ENCODE measurements at regions not wholly inside any gene's neighbourhood (a gene's known extent, or its start where the extent isn't known, plus 50 kb on each side); places are given as distances from the start of the nearest gene placed in this dataset.

GRCh38 chr1:91600431-91601337, 100.0 kb downstream of the CDC7 start:
- Histone ChIP-seq H3K36me3 (ENCODE audit: insufficient read depth, low read length, poor library complexity, severe bottlenecking) (no peaks in the 10 kb centered on the region), H3K4me1 (ENCODE audit: insufficient read depth, low read length, poor library complexity, severe bottlenecking) (no peaks in the 10 kb centered on the region), H3K9me3 (ENCODE audit: low read depth, low read length, poor library complexity, severe bottlenecking) (no peaks in the 10 kb centered on the region), H3K27ac (ENCODE audit: low read depth, low read length, poor library complexity, severe bottlenecking) (no peak overlapping the region), H3K4me3 (ENCODE audit: low read depth, low read length, poor library complexity, severe bottlenecking) (no peak overlapping the region), H3K27me3 (replicated peaks; ENCODE audit: insufficient read depth, low read depth, low read length, poor library complexity) (no peaks in the 10 kb centered on the region)
- intact Hi-C loops (cut with micrococcal nuclease; ENCODE audit: unreplicated experiment), result no loop called here
- POLR2A ChIA-PET (ENCODE audit: low non-redundant PET), result no interaction called here
- CTCF ChIA-PET, result no interaction called here
- no TSS peak for BruUV-seq (replicated peaks)
- TF ChIP-seq, protein P1, sequence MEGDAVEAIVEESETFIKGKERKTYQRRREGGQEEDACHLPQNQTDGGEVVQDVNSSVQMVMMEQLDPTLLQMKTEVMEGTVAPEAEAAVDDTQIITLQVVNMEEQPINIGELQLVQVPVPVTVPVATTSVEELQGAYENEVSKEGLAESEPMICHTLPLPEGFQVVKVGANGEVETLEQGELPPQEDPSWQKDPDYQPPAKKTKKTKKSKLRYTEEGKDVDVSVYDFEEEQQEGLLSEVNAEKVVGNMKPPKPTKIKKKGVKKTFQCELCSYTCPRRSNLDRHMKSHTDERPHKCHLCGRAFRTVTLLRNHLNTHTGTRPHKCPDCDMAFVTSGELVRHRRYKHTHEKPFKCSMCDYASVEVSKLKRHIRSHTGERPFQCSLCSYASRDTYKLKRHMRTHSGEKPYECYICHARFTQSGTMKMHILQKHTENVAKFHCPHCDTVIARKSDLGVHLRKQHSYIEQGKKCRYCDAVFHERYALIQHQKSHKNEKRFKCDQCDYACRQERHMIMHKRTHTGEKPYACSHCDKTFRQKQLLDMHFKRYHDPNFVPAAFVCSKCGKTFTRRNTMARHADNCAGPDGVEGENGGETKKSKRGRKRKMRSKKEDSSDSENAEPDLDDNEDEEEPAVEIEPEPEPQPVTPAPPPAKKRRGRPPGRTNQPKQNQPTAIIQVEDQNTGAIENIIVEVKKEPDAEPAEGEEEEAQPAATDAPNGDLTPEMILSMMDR (conservative IDR thresholded peaks at IDR 0.05; ENCODE audit: low read depth, low read length), result no peak
- no peak for TF ChIP-seq EZH2 (IDR thresholded peaks at IDR 0.05; ENCODE audit: borderline replicate concordance, low read depth, low read length, poor library complexity, severe bottlenecking)
- DNase-seq (ENCODE audit: low spot score), result no peak

- ChIA-PET CTCF (no interaction called here), POLR2A (ENCODE audit: low non-redundant PET) (no interaction called here)
- BruUV-seq (replicated peaks), result no TSS peak
- Histone ChIP-seq H3K36me3 (ENCODE audit: insufficient read depth, low read length, poor library complexity, severe bottlenecking) (no peaks in the 10 kb centered on the region), H3K4me1 (ENCODE audit: insufficient read depth, low read length, poor library complexity, severe bottlenecking) (no peaks in the 10 kb centered on the region), H3K27me3 (replicated peaks; ENCODE audit: insufficient read depth, low read depth, low read length, poor library complexity) (no peaks in the 10 kb centered on the region), H3K4me3 (ENCODE audit: low read depth, low read length, poor library complexity, severe bottlenecking) (no peak overlapping the region), H3K9me3 (ENCODE audit: low read depth, low read length, poor library complexity, severe bottlenecking) (no peaks in the 10 kb centered on the region), H3K27ac (ENCODE audit: low read depth, low read length, poor library complexity, severe bottlenecking) (no peak overlapping the region)
- TF ChIP-seq EZH2 (IDR thresholded peaks at IDR 0.05; ENCODE audit: borderline replicate concordance, low read depth, low read length, poor library complexity, severe bottlenecking), result no peak
- TF ChIP-seq, protein P1 (conservative IDR thresholded peaks at IDR 0.05; ENCODE audit: low read depth, low read length), result no peak
- intact Hi-C loops (cut with micrococcal nuclease; ENCODE audit: unreplicated experiment), result no loop called here
- DNase-seq (ENCODE audit: low spot score), result no peak
Measured at GRCh38 chr1:91601554-91602376, 101.1 kb downstream of the CDC7 start.

DNA sequence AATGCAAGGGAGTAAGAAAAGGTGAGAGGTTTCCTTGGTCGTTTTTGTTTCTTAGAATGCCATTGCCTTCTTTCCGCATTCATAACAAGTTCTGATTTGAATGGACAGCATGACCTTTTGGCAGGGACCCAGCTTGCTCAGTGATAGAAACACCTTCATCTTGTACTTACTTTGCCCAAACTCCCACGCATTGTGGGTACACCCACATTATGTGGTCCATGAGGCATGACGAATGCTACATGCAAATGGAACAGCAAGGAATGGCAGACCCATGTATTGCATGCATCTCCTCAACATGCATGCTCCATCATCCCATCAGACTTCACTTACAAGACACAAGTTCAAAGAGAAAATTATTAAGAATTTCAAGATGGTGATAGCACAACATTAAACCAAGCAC, 102.8 kb downstream of the CDC7 start:
- CTCF ChIA-PET, result no interaction called here

More for the DNA sequence above, 102.8 kb downstream of the CDC7 start:
- POLR2A ChIA-PET (ENCODE audit: low non-redundant PET), result no interaction called here
- BruUV-seq (replicated peaks), result no TSS peak
- no peak overlapping the region for H3K27ac ChIP-seq (ENCODE audit: low read depth, low read length, poor library complexity, severe bottlenecking)
- TF ChIP-seq EZH2 (IDR thresholded peaks at IDR 0.05; ENCODE audit: borderline replicate concordance, low read depth, low read length, poor library complexity, severe bottlenecking), result no peak
- TF ChIP-seq, protein P1 (conservative IDR thresholded peaks at IDR 0.05; ENCODE audit: low read depth, low read length), result no peak
- intact Hi-C loops (cut with micrococcal nuclease; ENCODE audit: unreplicated experiment), result no loop called here
- H3K9me3 ChIP-seq (ENCODE audit: low read depth, low read length, poor library complexity, severe bottlenecking), result no peaks in the 10 kb centered on the region
- H3K4me3 ChIP-seq (ENCODE audit: low read depth, low read length, poor library complexity, severe bottlenecking), result no peak overlapping the region
- no peaks in the 10 kb centered on the region for H3K36me3 ChIP-seq (ENCODE audit: insufficient read depth, low read length, poor library complexity, severe bottlenecking)
- H3K27me3 ChIP-seq (replicated peaks; ENCODE audit: insufficient read depth, low read depth, low read length, poor library complexity), result no peaks in the 10 kb centered on the region
- no peaks in the 10 kb centered on the region for H3K4me1 ChIP-seq (ENCODE audit: insufficient read depth, low read length, poor library complexity, severe bottlenecking)
- DNase-seq (ENCODE audit: low spot score), result no peak

All from A673 (cell line).